Cardiac fibroblast (primary cell): ENCODE measurements at regions not wholly inside any gene's neighbourhood (a gene's known extent, or its start where the extent isn't known, plus 50 kb on each side); places are given as distances from the start of the nearest gene placed in this dataset.
"Not testable (repeated sequence)": the region's sequence is repeated elsewhere in the genome, so short reads cannot be mapped to it uniquely, and the experiment has no call there.

Experiments used
- DNase-seq, 2 donors: peaks; one replicate each; pipeline versions ENCODE4 v3.0.0 to v3.0.0-alpha.2; 2010; ENCODE audit warnings: low read depth in 2 of 2
- H3K4me3 ChIP-seq, 2 donors: replicated peaks in 1 of 2; 1 replicate in 1 of 2; 2 replicates in 1 of 2; pipeline ENCODE4 v1.5.1; 2011; ENCODE audit warnings: low read depth in 2 of 2, low read length in 2 of 2, mild to moderate bottlenecking in 2 of 2, moderate library complexity in 1 of 2
- TF ChIP-seq, protein P1 (sequence below): IDR thresholded peaks from one replicate; pipeline ENCODE4 v1.5.1; 2011; ENCODE audit warnings: low read depth, mild to moderate bottlenecking, low read length, inconsistent platforms

DNA sequence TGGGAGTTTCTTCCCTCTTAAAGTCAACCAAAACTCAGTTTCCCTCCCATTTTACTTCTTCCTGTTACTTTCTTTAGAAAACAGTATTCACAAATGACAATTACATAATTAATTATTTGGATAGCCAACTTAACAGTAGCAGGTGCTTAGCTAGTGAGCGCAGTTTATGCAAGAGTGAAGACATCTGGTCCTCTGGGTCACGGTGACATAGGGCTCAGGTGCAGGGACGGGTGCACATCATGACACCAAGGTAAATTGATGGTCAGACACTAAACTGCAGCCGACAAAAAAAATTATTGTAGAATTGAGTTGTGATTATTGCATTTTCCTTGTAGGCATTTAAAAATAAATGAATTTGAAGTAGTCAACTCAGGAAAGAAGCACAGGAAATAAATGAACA is 142.0 kb upstream of the KCTD3 start:
- H3K4me3 ChIP-seq, result no peak overlapping the region
- TF ChIP-seq, protein P1, sequence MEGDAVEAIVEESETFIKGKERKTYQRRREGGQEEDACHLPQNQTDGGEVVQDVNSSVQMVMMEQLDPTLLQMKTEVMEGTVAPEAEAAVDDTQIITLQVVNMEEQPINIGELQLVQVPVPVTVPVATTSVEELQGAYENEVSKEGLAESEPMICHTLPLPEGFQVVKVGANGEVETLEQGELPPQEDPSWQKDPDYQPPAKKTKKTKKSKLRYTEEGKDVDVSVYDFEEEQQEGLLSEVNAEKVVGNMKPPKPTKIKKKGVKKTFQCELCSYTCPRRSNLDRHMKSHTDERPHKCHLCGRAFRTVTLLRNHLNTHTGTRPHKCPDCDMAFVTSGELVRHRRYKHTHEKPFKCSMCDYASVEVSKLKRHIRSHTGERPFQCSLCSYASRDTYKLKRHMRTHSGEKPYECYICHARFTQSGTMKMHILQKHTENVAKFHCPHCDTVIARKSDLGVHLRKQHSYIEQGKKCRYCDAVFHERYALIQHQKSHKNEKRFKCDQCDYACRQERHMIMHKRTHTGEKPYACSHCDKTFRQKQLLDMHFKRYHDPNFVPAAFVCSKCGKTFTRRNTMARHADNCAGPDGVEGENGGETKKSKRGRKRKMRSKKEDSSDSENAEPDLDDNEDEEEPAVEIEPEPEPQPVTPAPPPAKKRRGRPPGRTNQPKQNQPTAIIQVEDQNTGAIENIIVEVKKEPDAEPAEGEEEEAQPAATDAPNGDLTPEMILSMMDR, result no peak
- no peak for DNase-seq

DNA sequence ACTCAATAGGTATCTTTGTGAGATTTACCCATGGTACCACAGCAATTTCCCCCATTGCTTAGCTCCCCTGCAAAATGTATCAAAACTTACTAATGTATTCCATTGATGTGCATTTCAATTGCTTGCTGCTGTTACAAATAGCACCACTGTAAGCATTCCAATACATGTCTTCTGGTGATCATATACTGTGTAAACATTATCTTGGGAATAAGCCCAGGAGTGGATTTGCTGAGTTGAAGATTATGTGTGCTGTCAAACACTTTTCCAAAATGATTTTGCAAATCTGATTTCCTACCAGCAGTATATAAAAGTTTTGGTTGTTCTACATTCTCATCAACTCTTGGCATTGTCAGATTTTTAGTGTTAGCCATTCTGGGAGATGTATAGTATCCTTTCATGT is 141.0 kb upstream of the KCTD3 start:
- no peak for DNase-seq
- no peak overlapping the region for H3K4me3 ChIP-seq
- TF ChIP-seq, protein P1, result no peak

DNA sequence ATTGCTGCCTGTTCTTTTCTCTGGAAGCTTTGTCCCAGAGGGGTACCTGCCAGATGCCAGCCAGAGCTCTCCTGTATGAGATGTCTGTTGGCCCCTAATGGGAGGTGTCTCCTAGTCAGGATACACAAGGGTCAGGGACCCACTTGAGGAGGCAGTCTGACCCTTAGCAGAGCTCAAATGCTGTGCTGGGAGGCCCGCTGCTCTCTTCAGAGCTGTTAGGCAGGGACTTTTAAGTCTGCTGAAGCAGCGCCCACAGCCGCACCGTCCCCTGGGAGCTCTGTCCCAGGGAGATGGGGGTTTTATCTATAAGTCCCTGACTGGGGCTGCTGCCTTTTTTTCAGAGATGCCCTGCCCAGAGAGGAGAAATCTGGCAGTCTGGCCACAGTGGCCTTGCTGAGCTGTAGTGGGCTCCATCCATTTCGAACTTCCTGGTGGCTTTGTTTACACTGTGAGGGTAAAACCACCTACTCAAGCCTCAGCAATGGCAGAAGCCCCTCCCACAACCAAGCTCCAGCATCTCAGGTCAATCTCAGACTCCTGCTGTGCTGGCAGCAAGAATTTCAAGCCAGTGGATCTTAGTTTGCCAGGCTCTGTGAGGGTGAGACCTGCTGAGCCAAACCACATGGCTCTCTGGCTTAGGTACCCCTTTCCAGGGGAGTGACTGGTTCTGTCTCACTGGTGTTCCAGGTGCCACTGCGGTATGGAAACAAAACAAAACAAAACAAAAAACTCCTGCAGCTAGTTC is 134.4 kb upstream of the KCTD3 start:
- not testable (repeated sequence) for DNase-seq, H3K4me3 ChIP-seq

DNA sequence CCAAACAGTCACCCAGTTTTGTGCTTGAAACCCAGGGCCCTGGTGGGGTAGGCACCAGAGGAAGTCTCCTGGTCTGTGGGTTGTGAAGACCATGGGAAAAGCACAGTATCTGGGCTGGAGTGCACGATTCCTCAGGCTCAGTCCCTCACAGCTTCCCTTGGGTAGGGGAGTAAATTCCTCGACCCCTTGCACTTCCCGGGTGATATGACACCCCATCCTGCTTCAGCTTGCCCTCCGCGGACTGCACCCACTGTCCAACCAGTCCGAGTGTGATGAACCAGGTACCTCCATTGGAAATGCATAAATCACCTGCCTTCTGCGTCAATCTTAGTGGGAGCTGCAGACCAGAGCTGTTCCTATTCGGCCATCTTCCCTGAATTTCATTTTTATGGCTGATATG is 133.9 kb upstream of the KCTD3 start:
- no peak overlapping the region for H3K4me3 ChIP-seq
- DNase-seq, result no peak
- TF ChIP-seq, protein P1, result no peak

DNA sequence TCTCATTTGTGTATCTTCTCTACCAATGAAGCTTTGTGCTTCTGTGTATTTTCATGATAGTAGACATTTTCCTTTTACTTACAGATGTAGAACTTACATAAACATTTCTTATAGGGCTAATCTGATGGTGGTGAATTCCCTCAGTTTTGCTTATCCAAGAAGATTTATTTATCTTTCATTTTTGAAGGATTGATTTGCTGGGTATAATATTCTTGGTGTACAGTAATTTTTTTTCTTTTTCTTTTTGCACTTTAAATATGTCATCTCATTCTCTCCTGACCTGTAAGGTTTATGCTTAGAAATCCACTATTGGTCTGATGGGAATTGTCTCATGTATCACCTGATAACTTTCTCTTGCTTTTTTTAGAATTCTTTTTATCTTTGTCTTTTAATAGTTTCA is 127.6 kb upstream of the KCTD3 start:
- no peak overlapping the region for H3K4me3 ChIP-seq
- TF ChIP-seq, protein P1, result no peak
- DNase-seq, result no peak

DNA sequence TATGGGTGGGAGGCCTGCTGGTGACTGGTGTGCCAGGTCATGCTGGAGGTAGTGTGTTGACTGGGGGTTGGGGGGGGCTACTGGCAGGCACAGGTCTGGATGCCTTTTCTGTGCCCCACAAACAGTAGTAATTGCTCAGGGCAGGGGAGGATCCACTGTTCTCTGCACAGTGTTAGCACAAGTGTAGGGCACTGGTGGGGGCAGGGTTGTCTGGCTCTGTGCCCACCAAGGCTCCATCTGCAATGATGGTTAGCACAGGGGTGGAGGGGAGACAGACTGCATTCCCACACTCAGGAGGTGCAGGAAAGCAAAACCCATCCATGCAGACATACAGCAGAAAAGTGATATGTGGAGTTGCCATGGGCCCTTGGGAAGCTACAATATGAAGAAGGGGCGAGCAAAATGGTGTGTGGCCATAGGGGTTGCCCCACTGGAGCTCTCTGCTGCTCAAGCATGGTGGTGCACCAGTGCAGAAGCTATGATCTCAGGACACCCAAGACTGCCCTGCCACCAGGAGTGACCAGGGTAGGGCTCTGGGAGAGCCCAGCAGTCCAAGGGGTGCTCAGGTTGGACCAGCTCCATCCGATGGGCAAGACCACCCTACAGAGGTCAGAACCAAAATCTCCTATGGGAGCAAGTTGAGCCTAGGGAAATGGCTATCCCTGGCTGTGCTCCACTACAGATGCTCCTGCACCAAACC is 122.2 kb upstream of the KCTD3 start:
- H3K4me3 ChIP-seq, result no peak overlapping the region
- no peak for DNase-seq
- TF ChIP-seq, protein P1, result no peak

DNA sequence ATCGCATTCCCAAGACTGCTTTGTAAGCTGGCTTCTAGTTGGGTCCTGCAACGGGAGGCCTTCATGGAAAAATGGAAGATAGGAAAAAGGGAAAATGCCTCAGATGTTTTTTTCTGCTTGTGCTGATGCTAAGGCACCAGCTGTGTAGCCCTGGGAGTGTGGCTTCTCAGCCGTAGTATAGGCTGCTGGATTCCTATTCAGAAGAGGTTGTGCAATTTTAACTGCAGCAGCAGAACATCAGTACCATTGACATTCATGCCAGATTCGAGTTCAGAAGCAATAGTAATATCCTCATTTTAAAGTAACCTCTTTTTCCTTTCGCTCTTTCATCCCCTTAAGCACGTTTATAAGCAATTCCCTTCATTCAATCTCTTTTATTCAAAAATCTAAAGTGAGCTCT is 119.1 kb upstream of the KCTD3 start:
- not testable (repeated sequence) for DNase-seq, H3K4me3 ChIP-seq

DNA sequence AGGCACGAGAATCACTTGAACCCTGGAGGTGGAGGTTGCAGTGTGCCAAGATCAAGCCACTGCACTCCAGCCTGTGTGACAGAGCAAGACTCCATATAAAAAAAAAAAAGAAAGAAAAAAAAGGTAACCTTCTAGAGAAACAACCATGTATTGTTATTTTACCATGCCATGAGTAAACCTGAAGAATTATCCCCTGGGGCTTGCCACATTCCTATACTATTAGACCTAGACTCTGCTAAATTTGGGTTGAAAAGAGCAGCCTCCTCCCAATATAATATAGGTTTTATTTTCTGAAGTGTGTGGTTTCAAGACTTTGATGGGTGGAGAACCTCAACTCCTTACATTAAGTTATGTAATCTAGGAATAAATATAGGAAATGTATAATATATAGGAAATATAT is 118.0 kb upstream of the KCTD3 start:
- not testable (repeated sequence) for H3K4me3 ChIP-seq
- DNase-seq, result peak in 1 of 2 donors; percentile 15
